H54 (cell line): ENCODE measurements at regions not wholly inside any gene's neighbourhood (a gene's known extent, or its start where the extent isn't known, plus 50 kb on each side); places are given as distances from the start of the nearest gene placed in this dataset.

ENCODE experiments used
- DNase-seq: peaks from one replicate; pipeline ENCODE4 v3.0.0; 2011; ENCODE audit warnings: low spot score, mixed read lengths; ENCODE audit not compliant: insufficient read length
- FAIRE-seq: peaks from 3 replicates; lab custom pipeline; 2011; peaks lifted over from hg19 to GRCh38; lab: Jason Lieb, UNC
- POLR2A ChIP-seq: IDR thresholded peaks from 2 replicates; pipeline ENCODE4 v1.6.1; 2011; ENCODE audit warnings: low read depth, mild to moderate bottlenecking, low read length

DNA sequence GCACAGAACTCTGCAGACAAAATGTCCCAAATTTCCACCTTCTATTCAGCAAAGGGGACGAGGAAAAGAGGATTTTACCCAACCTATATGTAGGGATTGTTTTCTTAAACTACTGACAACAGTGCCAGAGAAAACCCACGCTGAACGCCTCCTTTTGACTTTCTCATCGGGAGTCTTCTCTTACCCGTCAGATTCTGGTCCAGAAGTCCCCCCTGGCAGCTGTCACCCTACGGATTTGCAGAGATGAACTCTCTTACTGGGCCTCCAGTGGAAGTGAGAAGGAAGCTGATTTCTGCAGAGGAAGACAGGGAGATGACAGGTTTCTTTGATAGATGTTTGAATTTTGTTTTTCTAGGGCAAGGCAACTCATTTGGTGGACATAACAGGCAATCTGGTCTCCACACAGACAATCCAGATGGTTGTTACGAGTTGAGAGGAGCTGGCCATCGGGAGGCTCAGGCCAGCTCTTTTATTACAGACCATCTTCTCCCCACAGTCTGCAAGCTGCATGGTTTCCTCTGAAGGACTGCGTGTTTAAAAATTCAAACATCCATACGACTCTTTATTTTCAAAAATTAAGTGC is 804.3 kb downstream of the RNF144A start:
- TF ChIP-seq POLR2A: no peak
- FAIRE-seq: no peak

DNA sequence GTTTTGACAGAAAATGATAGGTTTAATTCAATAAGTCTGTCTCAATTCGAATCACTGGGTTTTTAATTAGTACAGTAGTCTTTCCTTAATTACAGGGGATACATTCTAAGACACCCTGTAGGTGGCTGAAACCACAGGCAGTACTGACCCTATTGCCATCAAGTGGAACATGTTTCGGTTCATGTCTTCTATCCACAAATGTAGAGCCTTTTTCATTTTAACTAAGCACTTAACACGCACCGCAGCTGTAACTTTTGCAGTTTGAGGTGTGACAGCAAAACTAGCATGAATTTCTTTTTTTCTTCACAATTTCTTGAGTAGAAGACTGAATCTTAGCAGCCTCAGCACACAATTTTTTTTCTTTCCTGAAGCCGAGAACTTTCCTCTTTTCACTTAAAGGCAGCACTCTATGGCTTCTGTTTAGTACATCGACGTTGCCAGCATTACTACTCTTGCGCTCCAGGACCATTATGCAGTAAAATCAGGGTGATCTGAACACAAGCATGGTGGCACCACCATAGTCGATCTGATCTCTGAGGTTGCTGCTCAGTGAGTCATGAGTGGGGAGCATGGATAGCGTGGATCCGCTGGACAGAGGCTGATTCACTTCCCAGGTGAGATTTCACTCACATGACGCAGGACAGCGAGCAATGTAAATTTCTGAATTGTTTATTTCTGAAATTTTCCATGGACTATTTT is 805.1 kb downstream of the RNF144A start:
- no peak for TF ChIP-seq POLR2A
- FAIRE-seq (no peak), DNase-seq (no peak)

More for the DNA sequence above, 804.3 kb downstream of the RNF144A start:
- no peak for DNase-seq

- no peak for TF ChIP-seq POLR2A
- FAIRE-seq (no peak), DNase-seq (no peak)
Measured at GRCh38 chr2:7724336-7724735, 807.1 kb downstream of the RNF144A start.

GRCh38 chr2:7725171-7725849 is 808.1 kb downstream of the RNF144A start:
- FAIRE-seq: no peak
- no peak for TF ChIP-seq POLR2A
- no peak for DNase-seq

DNA sequence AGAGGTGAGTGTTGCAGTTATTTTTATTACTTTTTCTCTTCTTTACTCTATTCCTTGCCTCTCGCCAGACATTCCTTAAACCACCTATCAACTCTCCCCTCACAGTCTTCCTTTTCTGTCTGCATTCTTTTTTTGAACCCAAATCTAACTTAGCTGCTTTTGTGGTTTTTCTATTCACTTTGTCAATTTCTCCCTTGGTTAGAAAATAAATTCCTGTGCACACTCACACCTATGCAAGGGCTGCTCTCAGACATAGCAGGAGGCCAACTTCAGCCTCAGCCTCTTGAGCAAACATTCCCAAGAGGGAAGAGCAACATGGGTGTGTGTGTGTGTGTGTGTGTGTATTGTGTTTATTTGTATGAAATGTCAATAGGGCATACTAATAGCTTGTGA is 808.6 kb downstream of the RNF144A start:
- FAIRE-seq (no peak), DNase-seq (no peak)
- TF ChIP-seq POLR2A: no peak

DNA sequence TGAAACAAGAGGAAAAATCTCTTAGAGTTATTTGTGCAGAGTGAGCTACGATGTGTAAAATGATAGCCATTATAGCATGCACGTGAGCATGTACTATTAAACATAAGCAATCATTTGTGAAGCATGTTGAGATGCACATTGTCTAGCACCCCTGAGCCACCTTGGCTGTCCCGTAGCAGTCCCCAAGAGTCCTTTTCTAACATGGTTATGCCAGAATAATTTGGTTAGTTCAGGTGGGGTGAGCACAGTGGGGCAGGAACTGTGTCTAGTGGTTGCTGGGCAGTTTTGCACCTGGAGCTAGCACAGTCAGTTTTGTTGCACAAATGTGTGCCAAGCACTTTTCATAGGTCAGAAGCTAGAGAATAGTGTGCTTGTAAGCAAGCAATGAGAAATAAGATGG is 809.8 kb downstream of the RNF144A start:
- FAIRE-seq: no peak
- no peak for TF ChIP-seq POLR2A
- DNase-seq: no peak

DNA sequence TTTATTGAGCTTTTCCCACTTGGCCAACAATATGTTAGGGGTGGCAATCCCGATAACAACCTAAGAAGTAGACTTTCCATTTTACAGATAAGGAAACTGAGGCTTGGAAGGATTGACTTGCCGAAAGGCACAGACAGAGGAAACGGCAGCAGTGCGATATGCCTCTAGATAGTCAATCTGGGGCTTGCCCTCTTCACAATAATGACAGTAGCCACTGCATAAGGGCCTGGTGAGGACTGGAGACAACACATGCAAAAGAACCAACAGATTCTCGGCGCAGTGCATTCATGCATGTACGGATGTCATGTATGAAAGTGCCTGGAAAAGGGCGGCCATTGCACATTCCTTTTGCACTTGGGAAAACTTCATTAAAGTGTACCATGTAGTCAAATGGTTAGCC is 811.2 kb downstream of the RNF144A start:
- DNase-seq: no peak
- FAIRE-seq: no peak
- no peak for TF ChIP-seq POLR2A

GRCh38 chr2:7730449-7730848 is 813.2 kb downstream of the RNF144A start:
- DNase-seq: no peak
- TF ChIP-seq POLR2A: no peak
- FAIRE-seq: no peak

DNA sequence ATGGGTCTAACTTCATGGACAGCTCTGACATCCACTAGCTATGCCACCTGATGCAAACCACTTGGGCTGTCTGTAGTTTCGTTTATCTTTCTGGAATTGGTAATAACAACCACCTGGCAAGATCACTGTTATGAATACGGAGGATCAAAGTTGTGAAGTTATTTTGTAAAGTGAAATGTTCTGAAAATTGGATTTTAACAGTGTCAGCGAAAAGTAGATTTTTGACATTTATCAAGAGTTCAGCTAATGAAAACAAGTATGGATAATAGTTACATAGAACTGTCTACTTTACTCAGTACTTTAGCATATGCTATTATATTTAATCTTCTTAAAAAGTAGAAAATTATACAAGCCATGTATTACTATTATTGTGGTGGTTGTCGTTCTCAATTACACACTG is 813.8 kb downstream of the RNF144A start:
- DNase-seq (no peak), FAIRE-seq (no peak)
- TF ChIP-seq POLR2A: no peak

DNA sequence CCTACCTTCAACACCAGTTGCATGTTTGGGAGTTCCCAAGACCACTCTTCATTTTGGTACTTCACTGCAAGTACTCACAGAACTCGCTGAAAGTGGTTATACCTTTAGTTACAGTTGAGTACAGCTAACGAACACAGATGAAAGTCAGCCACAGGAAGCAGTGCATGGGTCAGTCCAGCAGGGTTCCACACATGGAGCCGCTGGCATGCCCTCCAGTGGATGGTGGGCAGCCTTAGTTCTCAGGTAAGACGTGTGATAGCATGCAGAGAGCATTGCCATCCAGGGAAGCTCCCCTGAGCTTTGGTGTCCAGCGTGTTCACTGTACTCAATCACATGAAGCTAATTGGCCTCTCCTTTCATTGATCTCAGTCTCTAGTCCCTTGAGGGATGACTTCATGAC is 815.3 kb downstream of the RNF144A start:
- TF ChIP-seq POLR2A: no peak
- DNase-seq: no peak
- no peak for FAIRE-seq

GRCh38 chr2:7736646-7737305 is 819.6 kb downstream of the RNF144A start:
- DNase-seq: no peak
- no peak for FAIRE-seq
- no peak for TF ChIP-seq POLR2A

GRCh38 chr2:7738596-7738995 is 821.4 kb downstream of the RNF144A start:
- DNase-seq (no peak), FAIRE-seq (no peak)
- TF ChIP-seq POLR2A: no peak

DNA sequence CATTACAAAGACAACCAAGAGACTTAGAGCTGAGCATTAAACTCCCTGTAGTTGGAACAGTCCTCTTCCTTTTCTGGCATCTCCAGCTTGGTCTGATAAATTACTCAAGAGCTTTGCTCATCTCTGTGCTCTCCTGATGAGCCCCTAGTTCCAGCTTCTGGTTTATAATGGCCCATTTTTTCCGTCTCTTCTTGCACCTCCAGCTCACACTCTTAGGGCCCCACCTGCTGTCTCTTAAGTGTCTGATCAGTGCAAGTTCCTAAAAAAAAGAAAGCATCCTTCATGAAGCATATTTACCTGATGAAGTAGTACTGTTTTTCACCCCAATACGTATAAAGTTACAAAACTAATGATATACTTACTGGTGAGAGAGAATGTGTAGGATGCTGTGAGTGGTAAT is 822.9 kb downstream of the RNF144A start:
- no peak for DNase-seq
- FAIRE-seq: no peak

GRCh38 chr2:7742301-7742700 is 825.1 kb downstream of the RNF144A start:
- TF ChIP-seq POLR2A: no peak
- DNase-seq (no peak), FAIRE-seq (no peak)

More for the DNA sequence above, 822.9 kb downstream of the RNF144A start:
- no peak for TF ChIP-seq POLR2A
